HCT116 (cell line): ENCODE measurements at regions not wholly inside any gene's neighbourhood (a gene's known extent, or its start where the extent isn't known, plus 50 kb on each side); places are given as distances from the start of the nearest gene placed in this dataset.

ENCODE experiments used
- ATAC-seq: fragments of 200-7000 bp; cut with Tn5 transposase; 2 replicates; pipeline ENCODE4 v1.9.1; 2020; ENCODE audit warnings: mild to moderate bottlenecking, moderate library complexity
- BruUV-seq: library from RNA; stranded (reverse); fragments of 400-500 nt; replicated peaks from 2 replicates; lab custom pipeline; 2021; lab: Mats Ljungman, UMichigan
- CTCF ChIA-PET: fragments of 300-600 bp; sonication (Branson Sonifier 250); formaldehyde crosslinking; loops from one replicate; lab custom pipeline; 2021; ENCODE audit warnings: antibody characterized with exemption; lab: Charles Lee
- POLR2A ChIA-PET: fragments of 300-600, 350-600 bp; sonication (Branson Sonifier 250); formaldehyde crosslinking; loops from one replicate; lab custom pipeline; 2021; ENCODE audit warnings: antibody characterized with exemption; lab: Charles Lee
- RAD21 ChIA-PET, 2 experiments: fragments of 300-600 bp; sonication (Branson Sonifier 250); formaldehyde crosslinking; loops; one replicate each; lab custom pipeline; 2023; ENCODE audit warnings: low total read pairs in 2 of 2; ENCODE audit not compliant: uncharacterized antibody in 2 of 2, unreplicated experiment in 2 of 2, low non-redundant PET in 1 of 2; lab: Charles Lee
- DNase-seq: peaks from one replicate; pipeline ENCODE4 v3.0.0-alpha.2; 2010; ENCODE audit warnings: low read depth, low spot score
- H2AFZ ChIP-seq: fragments of 200-600 bp; shearing (Covaris generic), sonication (generic); 2 replicates; pipeline ENCODE4 v1.6.1; 2017; ENCODE audit warnings: low read depth, mixed run types, mixed read lengths, antibody characterized with exemption, low read length; ENCODE audit not compliant: poor library complexity, severe bottlenecking
- H3K27ac ChIP-seq: 2 replicates; pipeline ENCODE4 v1.5.1; 2012; ENCODE audit warnings: low read depth, low read length
- H3K27me3 ChIP-seq: fragments of 200-600 bp; sonication (generic); 2 replicates; pipeline ENCODE4 v1.6.1; 2016; ENCODE audit warnings: mixed run types, low read length, mixed read lengths; ENCODE audit not compliant: insufficient read depth
- H3K36me3 ChIP-seq, 2 experiments: fragments of 200-500 bp in 1 of 2; fragments of 200-600 bp in 1 of 2; sonication (Bioruptor generic) in 1 of 2; sonication (generic) in 1 of 2; 2 replicates each; pipeline versions ENCODE4 v1.5.1 to v1.6.1; 2014 to 2016; ENCODE audit warnings: low read length in 2 of 2, inconsistent platforms in 1 of 2, mixed read lengths in 1 of 2, mixed run types in 1 of 2; ENCODE audit not compliant: insufficient read depth in 2 of 2, control insufficient read depth in 1 of 2
- H3K4me1 ChIP-seq, 2 experiments: fragments of 200-600 bp in 1 of 2; sonication (generic) in 1 of 2; 2 replicates each; pipeline versions ENCODE4 v1.5.1 to v1.6.1; 2012 to 2017; ENCODE audit warnings: low read length in 2 of 2, inconsistent platforms in 1 of 2, mild to moderate bottlenecking in 1 of 2, mixed read lengths in 1 of 2, mixed run types in 1 of 2, moderate library complexity in 1 of 2; ENCODE audit not compliant: insufficient read depth in 2 of 2, control insufficient read depth in 1 of 2
- H3K4me2 ChIP-seq: fragments of 200-600 bp; sonication (generic); 2 replicates; pipeline ENCODE4 v1.6.1; 2017; ENCODE audit warnings: mixed run types, low read length, mixed read lengths
- H3K4me3 ChIP-seq, 2 experiments: fragments of 200-600 bp in 1 of 2; sonication (generic) in 1 of 2; replicated peaks in 1 of 2; 2 replicates each; pipeline ENCODE4 v1.5.1; 2011 to 2016; ENCODE audit warnings: low read length in 2 of 2, control low read depth in 1 of 2, low read depth in 1 of 2, mild to moderate bottlenecking in 1 of 2, mixed read lengths in 1 of 2, mixed run types in 1 of 2
- H3K79me2 ChIP-seq: fragments of 200-600 bp; sonication (generic); 2 replicates; pipeline ENCODE4 v1.6.1; 2017; ENCODE audit warnings: mild to moderate bottlenecking, mixed run types, low read length, moderate library complexity, mixed read lengths; ENCODE audit not compliant: insufficient read depth
- H3K9ac ChIP-seq: fragments of 200-600 bp; sonication (generic); 2 replicates; pipeline ENCODE4 v1.6.1; 2016; ENCODE audit warnings: low read length, mixed read lengths
- H3K9me2 ChIP-seq: fragments of 200-600 bp; sonication (generic), shearing (Covaris generic); 2 replicates; pipeline ENCODE4 v1.6.1; 2017; ENCODE audit warnings: mixed run types, mild to moderate bottlenecking, moderate library complexity; ENCODE audit not compliant: insufficient read depth
- H3K9me3 ChIP-seq, 2 experiments: fragments of 200-500 bp in 1 of 2; fragments of 200-600 bp in 1 of 2; sonication (Bioruptor generic) in 1 of 2; sonication (generic) in 1 of 2; 2 replicates each; pipeline ENCODE4 v1.6.1; 2014 to 2017; ENCODE audit warnings: low read length in 2 of 2, mixed read lengths in 2 of 2, inconsistent platforms in 1 of 2, low read depth in 1 of 2, mild to moderate bottlenecking in 1 of 2, mixed run types in 1 of 2, moderate library complexity in 1 of 2; ENCODE audit not compliant: control insufficient read depth in 1 of 2, insufficient read depth in 1 of 2
- H4K20me1 ChIP-seq: fragments of 200-600 bp; sonication (generic), shearing (Covaris generic); 2 replicates; pipeline ENCODE4 v1.6.1; 2017; ENCODE audit warnings: mixed run types, mild to moderate bottlenecking, moderate library complexity; ENCODE audit not compliant: insufficient read depth
- ATF3 ChIP-seq: IDR thresholded peaks from 2 replicates; pipeline ENCODE4 v1.6.1; 2012
- CEBPB ChIP-seq: IDR thresholded peaks from 2 replicates; pipeline ENCODE4 v1.6.1; 2012; ENCODE audit warnings: low read depth
- ELF1 ChIP-seq: IDR thresholded peaks from 2 replicates; pipeline ENCODE4 v1.6.1; 2012; ENCODE audit warnings: low read depth, borderline replicate concordance
- EZH2 ChIP-seq: fragments of 200-600 bp; sonication (generic); IDR thresholded peaks from 2 replicates; pipeline ENCODE4 v1.6.1; 2017; ENCODE audit warnings: antibody characterized with exemption, mixed run types
- EZH2phosphoT487 ChIP-seq: fragments of 200-600 bp; IDR thresholded peaks from 2 replicates; pipeline ENCODE4 v1.6.1; 2018; ENCODE audit warnings: antibody characterized with exemption, borderline replicate concordance
- FOSL1 ChIP-seq: IDR thresholded peaks from 2 replicates; pipeline ENCODE4 v1.6.1; 2012; ENCODE audit warnings: low read depth
- JUND ChIP-seq: IDR thresholded peaks from 2 replicates; pipeline ENCODE4 v1.6.1; 2012
- POLR2A ChIP-seq: IDR thresholded peaks from 2 replicates; pipeline ENCODE4 v1.7.0; 2011; ENCODE audit warnings: borderline replicate concordance; ENCODE audit not compliant: insufficient read depth, insufficient read length; ENCODE audit errors: extremely low read depth
- POLR2AphosphoS5 ChIP-seq: IDR thresholded peaks from 2 replicates; pipeline ENCODE4 v1.6.1; 2011; ENCODE audit warnings: mild to moderate bottlenecking, low read depth, low read length, moderate library complexity
- SIN3A ChIP-seq: IDR thresholded peaks from 2 replicates; pipeline ENCODE4 v1.6.1; 2012; ENCODE audit warnings: low read depth
- SP1 ChIP-seq: IDR thresholded peaks from 2 replicates; pipeline ENCODE4 v1.6.1; 2012; ENCODE audit warnings: low read depth
- SRF ChIP-seq: IDR thresholded peaks from 2 replicates; pipeline ENCODE4 v1.6.1; 2012; ENCODE audit warnings: low read depth
- YY1 ChIP-seq: IDR thresholded peaks from 2 replicates; pipeline ENCODE4 v1.6.1; 2011; ENCODE audit warnings: low read length, low read depth, moderate library complexity, mild to moderate bottlenecking; ENCODE audit not compliant: insufficient replicate concordance; ENCODE audit errors: extremely low read depth
- ZFX ChIP-seq: fragments of 450-650 bp; IDR thresholded peaks from 2 replicates; pipeline ENCODE4 v1.6.1; 2017
- intact Hi-C: fragments of 100-400 bp; cut with micrococcal nuclease; formaldehyde crosslinking; loops from 2 replicates; pipeline ENCODE4 v1.10.0; 2022
- TF ChIP-seq, protein P1 (sequence below), 3 experiments: fragments of 200-600 bp in 1 of 3; sonication (generic) in 1 of 3; IDR thresholded peaks in 2 of 3; conservative IDR thresholded peaks in 1 of 3; 2 replicates each; pipeline ENCODE4 v1.5.1; 2012 to 2017; ENCODE audit warnings: low read depth in 2 of 3, low read length in 2 of 3, antibody characterized with exemption in 1 of 3, borderline replicate concordance in 1 of 3, control low read depth in 1 of 3, mild to moderate bottlenecking in 1 of 3, mixed read lengths in 1 of 3, mixed run types in 1 of 3, moderate library complexity in 1 of 3; ENCODE audit not compliant: insufficient read depth in 1 of 3
- TF ChIP-seq, protein P2 (sequence below): IDR thresholded peaks from 2 replicates; pipeline ENCODE4 v1.6.1; 2012

GRCh38 chr5:159655757-159656409, 260.4 kb upstream of the ADRA1B start:
- Histone ChIP-seq H3K9ac (no peak overlapping the region), H3K4me1 (peaks cover 5 to 10% of the 10 kb centered on the region in 2 experiments; a peak in 3 of 4 replicates), H3K27me3 (no peaks in the 10 kb centered on the region), H3K4me2 (no peak overlapping the region), H2AFZ (no peak overlapping the region), H3K27ac (no peak overlapping the region), H4K20me1 (no peaks in the 10 kb centered on the region), H3K4me3 (no peak overlapping the region), H3K36me3 (no peaks in the 10 kb centered on the region), H3K79me2 (no peaks in the 10 kb centered on the region), H3K9me3 (no peaks in the 10 kb centered on the region), H3K9me2 (no peaks in the 10 kb centered on the region)
- ChIA-PET RAD21 (no interaction called here), POLR2A (no interaction called here), CTCF (no interaction called here)
- TF ChIP-seq, protein P1, sequence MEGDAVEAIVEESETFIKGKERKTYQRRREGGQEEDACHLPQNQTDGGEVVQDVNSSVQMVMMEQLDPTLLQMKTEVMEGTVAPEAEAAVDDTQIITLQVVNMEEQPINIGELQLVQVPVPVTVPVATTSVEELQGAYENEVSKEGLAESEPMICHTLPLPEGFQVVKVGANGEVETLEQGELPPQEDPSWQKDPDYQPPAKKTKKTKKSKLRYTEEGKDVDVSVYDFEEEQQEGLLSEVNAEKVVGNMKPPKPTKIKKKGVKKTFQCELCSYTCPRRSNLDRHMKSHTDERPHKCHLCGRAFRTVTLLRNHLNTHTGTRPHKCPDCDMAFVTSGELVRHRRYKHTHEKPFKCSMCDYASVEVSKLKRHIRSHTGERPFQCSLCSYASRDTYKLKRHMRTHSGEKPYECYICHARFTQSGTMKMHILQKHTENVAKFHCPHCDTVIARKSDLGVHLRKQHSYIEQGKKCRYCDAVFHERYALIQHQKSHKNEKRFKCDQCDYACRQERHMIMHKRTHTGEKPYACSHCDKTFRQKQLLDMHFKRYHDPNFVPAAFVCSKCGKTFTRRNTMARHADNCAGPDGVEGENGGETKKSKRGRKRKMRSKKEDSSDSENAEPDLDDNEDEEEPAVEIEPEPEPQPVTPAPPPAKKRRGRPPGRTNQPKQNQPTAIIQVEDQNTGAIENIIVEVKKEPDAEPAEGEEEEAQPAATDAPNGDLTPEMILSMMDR (IDR thresholded peaks at IDR 0.05 in 2 of 3, conservative IDR thresholded peaks at IDR 0.05 in 1 of 3; ENCODE audit: borderline replicate concordance in 1 of 3, insufficient read depth in 1 of 3, low read depth in 2 of 3, low read length in 2 of 3) = no peak
- BruUV-seq = no TSS peak
- intact Hi-C loops = no loop called here
- DNase-seq = no peak
- ATAC-seq = no peak

DNA sequence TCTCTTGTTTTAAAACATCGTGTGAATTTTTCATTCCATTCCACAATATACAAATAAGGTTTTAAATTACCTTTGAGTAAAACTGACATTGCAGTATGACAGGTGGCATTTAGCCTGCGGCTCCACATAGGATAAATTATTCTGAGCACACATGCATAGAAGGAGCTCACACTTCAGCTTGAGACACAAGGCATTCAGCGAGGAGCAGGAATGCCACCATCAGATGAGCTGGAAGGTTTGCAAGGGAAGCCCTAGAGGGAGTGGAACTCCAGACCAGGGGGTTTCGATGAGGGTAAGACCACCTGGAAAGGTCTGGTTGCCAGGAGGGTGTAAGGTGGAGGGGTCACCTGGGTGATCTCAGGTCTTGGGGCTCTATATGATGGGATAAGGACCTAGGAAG, 259.0 kb upstream of the ADRA1B start:
- ChIA-PET RAD21 (no interaction called here), POLR2A (no interaction called here), CTCF (no interaction called here)
- no peak overlapping the region for H2AFZ ChIP-seq
- no peak overlapping the region for H3K9ac ChIP-seq
- no peak overlapping the region for H3K4me3 ChIP-seq
- H4K20me1 ChIP-seq = no peaks in the 10 kb centered on the region
- no peak for ATAC-seq
- H3K9me3 ChIP-seq = no peaks in the 10 kb centered on the region
- peaks cover 5 to 11% of the 10 kb centered on the region in 2 experiments; a peak in 3 of 4 replicates for H3K4me1 ChIP-seq
- H3K27me3 ChIP-seq = no peaks in the 10 kb centered on the region
- intact Hi-C loops = no loop called here
- TF ChIP-seq YY1 (no peak), ZFX (no peak), ELF1 (no peak), POLR2AphosphoS5 (no peak), CEBPB (no peak), SP1 (no peak), SRF (no peak), ATF3 (no peak), EZH2 (no peak), SIN3A (no peak), FOSL1 (no peak), EZH2phosphoT487 (no peak), JUND (no peak), POLR2A (no peak)
- TF ChIP-seq, protein P2, sequence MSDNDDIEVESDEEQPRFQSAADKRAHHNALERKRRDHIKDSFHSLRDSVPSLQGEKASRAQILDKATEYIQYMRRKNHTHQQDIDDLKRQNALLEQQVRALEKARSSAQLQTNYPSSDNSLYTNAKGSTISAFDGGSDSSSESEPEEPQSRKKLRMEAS = no peak
- H3K27ac ChIP-seq = no peak overlapping the region
- no peak for DNase-seq
- no peak overlapping the region for H3K4me2 ChIP-seq
- no peaks in the 10 kb centered on the region for H3K36me3 ChIP-seq
- no peaks in the 10 kb centered on the region for H3K79me2 ChIP-seq
- H3K9me2 ChIP-seq = no peaks in the 10 kb centered on the region
- BruUV-seq = no TSS peak
